ENCODE measurements at regions not wholly inside any gene's neighbourhood (a gene's known extent, or its start where the extent isn't known, plus 50 kb on each side); places are given as distances from the start of the nearest gene placed in this dataset.

- Histone ChIP-seq H3K27me3 (ENCODE audit: control insufficient read depth in 1 of 2, insufficient read depth in 2 of 2, low read length in 1 of 2) (peaks cover 0 to 1% of the 10 kb centered on the region in 2 donors), H3K4me1 (ENCODE audit: control insufficient read depth in 1 of 2, insufficient read depth in 2 of 2, low read length in 2 of 2) (no peaks in the 10 kb centered on the region), H3K4me3 (ENCODE audit: low read length in 2 of 2) (no peak overlapping the region), H3K9me3 (ENCODE audit: control insufficient read depth, low read length) (no peaks in the 10 kb centered on the region), H3K36me3 (ENCODE audit: control insufficient read depth in 1 of 2, insufficient read depth in 2 of 2, low read length in 1 of 2) (no peaks in the 10 kb centered on the region), H3K27ac (ENCODE audit: low read depth in 1 of 2, low read length in 2 of 2) (no peak overlapping the region)
- ATAC-seq (ENCODE audit: low FRiP score) (no peak), DNase-seq (no peak)
- 86 to 88% methylated on average over 4 of the region's 4 CpGs for WGBS, 2 donors
- intact Hi-C loops (cut with DNase I): no loop called here
Measured at GRCh38 chr5:100249211-100249883, 285.8 kb upstream of the FAM174A start.

DNA sequence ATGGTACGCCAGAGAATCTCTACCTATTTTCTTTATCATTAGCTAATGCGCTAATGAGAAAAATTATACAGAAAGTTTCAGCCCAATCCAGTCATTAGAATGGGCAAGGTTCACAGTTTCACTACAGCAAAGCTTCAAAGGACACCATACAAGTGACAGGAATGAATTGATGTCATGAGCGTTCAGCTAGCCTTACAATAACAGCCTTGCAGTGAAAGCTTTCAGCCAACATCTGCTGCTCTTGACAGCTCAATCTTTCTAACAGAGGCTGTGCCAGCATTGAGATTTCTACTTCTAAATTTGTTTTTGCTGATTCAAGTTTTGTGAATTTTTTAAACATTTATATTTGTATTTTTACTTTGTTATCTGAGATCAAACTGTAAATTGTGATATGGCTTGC lies 302.4 kb upstream of the FAM174A start:
- H3K9me3 ChIP-seq (ENCODE audit: control insufficient read depth, low read length): no peaks in the 10 kb centered on the region
- intact Hi-C loops (cut with DNase I): no loop called here
- H3K27ac ChIP-seq (ENCODE audit: low read depth in 1 of 2, low read length in 2 of 2): no peak overlapping the region
- 46 to 55% methylated on average over 3 of the region's 3 CpGs for WGBS, 2 donors
- H3K4me3 ChIP-seq (ENCODE audit: low read length in 2 of 2): no peak overlapping the region
- no peak for DNase-seq
- no peaks in the 10 kb centered on the region for H3K36me3 ChIP-seq (ENCODE audit: control insufficient read depth in 1 of 2, insufficient read depth in 2 of 2, low read length in 1 of 2)
- no peaks in the 10 kb centered on the region for H3K4me1 ChIP-seq (ENCODE audit: control insufficient read depth in 1 of 2, insufficient read depth in 2 of 2, low read length in 2 of 2)
- no peaks in the 10 kb centered on the region for H3K27me3 ChIP-seq (ENCODE audit: control insufficient read depth in 1 of 2, insufficient read depth in 2 of 2, low read length in 1 of 2)
- ATAC-seq (ENCODE audit: low FRiP score): no peak

DNA sequence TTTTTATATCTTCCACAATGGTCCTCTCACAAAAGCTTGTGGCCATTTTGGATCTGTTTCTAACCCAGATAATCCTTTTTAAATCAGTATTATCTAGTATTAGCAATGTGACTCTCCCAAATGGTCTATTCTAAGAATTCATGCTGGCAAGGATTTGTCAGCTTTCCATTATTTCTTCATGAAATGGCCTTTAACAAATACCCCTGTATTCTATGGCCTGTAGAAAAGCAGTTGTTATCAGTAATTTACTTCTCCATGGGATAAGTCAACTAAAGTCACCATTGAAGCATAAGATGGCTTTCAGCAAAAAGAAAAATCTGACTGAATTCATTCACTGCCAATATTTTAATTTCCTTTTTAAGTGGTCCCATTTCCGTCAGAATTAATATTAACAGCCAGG lies 346.4 kb upstream of the FAM174A start:
- H3K36me3 ChIP-seq (ENCODE audit: control insufficient read depth in 1 of 2, insufficient read depth in 2 of 2, low read length in 1 of 2): no peaks in the 10 kb centered on the region
- 58 to 69% methylated on average over 1 of the region's 1 CpG for WGBS, 2 donors
- no peaks in the 10 kb centered on the region for H3K9me3 ChIP-seq (ENCODE audit: control insufficient read depth, low read length)
- no peak overlapping the region for H3K4me3 ChIP-seq (ENCODE audit: low read length in 2 of 2)
- DNase-seq (no peak), ATAC-seq (ENCODE audit: low FRiP score) (no peak)
- H3K27ac ChIP-seq (ENCODE audit: low read depth in 1 of 2, low read length in 2 of 2): no peak overlapping the region
- H3K27me3 ChIP-seq (ENCODE audit: control insufficient read depth in 1 of 2, insufficient read depth in 2 of 2, low read length in 1 of 2): no peaks in the 10 kb centered on the region
- intact Hi-C loops (cut with DNase I): no loop called here
- H3K4me1 ChIP-seq (ENCODE audit: control insufficient read depth in 1 of 2, insufficient read depth in 2 of 2, low read length in 2 of 2): no peaks in the 10 kb centered on the region

DNA sequence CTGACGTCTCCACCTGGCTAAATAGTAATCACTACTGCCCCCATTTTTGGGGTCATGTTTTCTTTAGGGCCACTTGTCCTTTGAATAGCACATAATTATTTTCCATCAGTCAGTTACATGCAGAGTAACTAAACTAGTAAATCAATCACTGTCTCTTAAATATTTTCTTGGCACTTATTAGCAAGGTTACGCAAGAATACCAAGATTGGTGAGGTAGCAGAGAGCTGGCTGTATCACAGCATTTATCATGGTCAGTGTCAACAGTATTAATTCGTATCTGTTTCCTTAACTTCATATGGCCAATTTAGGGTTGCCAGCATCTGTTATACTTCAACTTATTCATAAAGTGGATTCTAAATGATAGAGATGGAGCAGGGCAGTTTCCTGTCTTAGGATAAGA lies 346.8 kb upstream of the FAM174A start:
- no peak for DNase-seq
- no peak overlapping the region for H3K4me3 ChIP-seq (ENCODE audit: low read length in 2 of 2)
- no peak for ATAC-seq (ENCODE audit: low FRiP score)
- intact Hi-C loops (cut with DNase I): no loop called here
- H3K4me1 ChIP-seq (ENCODE audit: control insufficient read depth in 1 of 2, insufficient read depth in 2 of 2, low read length in 2 of 2): no peaks in the 10 kb centered on the region
- H3K9me3 ChIP-seq (ENCODE audit: control insufficient read depth, low read length): no peaks in the 10 kb centered on the region
- H3K27me3 ChIP-seq (ENCODE audit: control insufficient read depth in 1 of 2, insufficient read depth in 2 of 2, low read length in 1 of 2): no peaks in the 10 kb centered on the region
- H3K36me3 ChIP-seq (ENCODE audit: control insufficient read depth in 1 of 2, insufficient read depth in 2 of 2, low read length in 1 of 2): no peaks in the 10 kb centered on the region
- no peak overlapping the region for H3K27ac ChIP-seq (ENCODE audit: low read depth in 1 of 2, low read length in 2 of 2)
- WGBS, 2 donors: 34 to 39% methylated on average over 3 of the region's 3 CpGs

DNA sequence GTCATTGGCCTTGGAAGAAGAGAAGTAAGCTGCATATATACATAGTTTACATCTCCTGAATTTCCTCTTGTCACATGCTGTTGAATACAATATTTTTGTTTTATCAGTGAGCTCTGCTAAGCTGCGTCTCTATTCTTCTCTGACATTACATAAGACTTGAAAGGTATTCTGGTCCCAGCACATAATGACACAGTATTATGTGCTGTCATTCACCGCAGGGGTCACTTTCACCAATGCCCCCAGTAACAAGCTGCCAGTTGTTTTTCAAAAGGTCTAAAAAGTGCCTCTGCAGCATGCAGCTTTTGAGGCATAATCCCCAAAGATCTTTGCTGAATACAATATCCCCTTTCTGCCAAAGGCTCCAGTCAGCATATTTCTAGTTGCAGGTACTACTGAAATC lies 349.0 kb upstream of the FAM174A start:
- intact Hi-C loops (cut with DNase I): no loop called here
- ATAC-seq (ENCODE audit: low FRiP score): no peak
- 47 to 55% methylated on average over 2 of the region's 2 CpGs for WGBS, 2 donors

DNA sequence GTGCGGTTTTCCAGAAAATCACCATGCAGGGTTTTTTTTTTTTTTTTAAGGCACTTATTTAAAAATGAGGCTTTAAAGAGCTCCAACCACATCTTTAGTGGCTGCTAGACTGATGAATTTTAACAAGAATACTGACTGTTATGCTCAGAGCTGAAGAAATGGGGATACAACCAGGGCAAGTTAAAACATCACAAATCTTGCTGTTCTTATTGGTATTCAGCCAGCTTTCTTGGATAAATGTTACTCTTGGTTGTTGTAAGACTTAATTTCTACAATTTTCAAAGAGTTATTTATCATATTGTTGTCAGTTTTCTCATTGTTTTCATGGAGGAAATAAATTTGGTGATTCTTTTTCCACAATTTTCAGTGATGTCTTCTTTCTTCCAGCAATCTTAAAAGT lies 352.8 kb upstream of the FAM174A start:
- ATAC-seq (ENCODE audit: low FRiP score) (no peak), DNase-seq (no peak)
- Histone ChIP-seq H3K36me3 (ENCODE audit: control insufficient read depth in 1 of 2, insufficient read depth in 2 of 2, low read length in 1 of 2) (no peaks in the 10 kb centered on the region), H3K4me3 (ENCODE audit: low read length in 2 of 2) (no peak overlapping the region), H3K9me3 (ENCODE audit: control insufficient read depth, low read length) (no peaks in the 10 kb centered on the region), H3K27me3 (ENCODE audit: control insufficient read depth in 1 of 2, insufficient read depth in 2 of 2, low read length in 1 of 2) (no peaks in the 10 kb centered on the region), H3K27ac (ENCODE audit: low read depth in 1 of 2, low read length in 2 of 2) (no peak overlapping the region), H3K4me1 (ENCODE audit: control insufficient read depth in 1 of 2, insufficient read depth in 2 of 2, low read length in 2 of 2) (no peaks in the 10 kb centered on the region)
- intact Hi-C loops (cut with DNase I): no loop called here
- 88 to 97% methylated on average over 1 of the region's 1 CpG for WGBS, 2 donors

More for the DNA sequence above, 349.0 kb upstream of the FAM174A start:
- no peaks in the 10 kb centered on the region for H3K9me3 ChIP-seq (ENCODE audit: control insufficient read depth, low read length)
- DNase-seq: no peak
- no peaks in the 10 kb centered on the region for H3K36me3 ChIP-seq (ENCODE audit: control insufficient read depth in 1 of 2, insufficient read depth in 2 of 2, low read length in 1 of 2)
- H3K27me3 ChIP-seq (ENCODE audit: control insufficient read depth in 1 of 2, insufficient read depth in 2 of 2, low read length in 1 of 2): no peaks in the 10 kb centered on the region
- H3K27ac ChIP-seq (ENCODE audit: low read depth in 1 of 2, low read length in 2 of 2): no peak overlapping the region
- H3K4me1 ChIP-seq (ENCODE audit: control insufficient read depth in 1 of 2, insufficient read depth in 2 of 2, low read length in 2 of 2): no peaks in the 10 kb centered on the region
- H3K4me3 ChIP-seq (ENCODE audit: low read length in 2 of 2): no peak overlapping the region

GRCh38 chr5:100175346-100175745 lies 359.8 kb upstream of the FAM174A start:
- intact Hi-C loops (cut with DNase I): no loop called here
- 70 to 82% methylated on average over 1 of the region's 1 CpG for WGBS, 2 donors
- Histone ChIP-seq H3K27ac (ENCODE audit: low read depth in 1 of 2, low read length in 2 of 2) (no peak overlapping the region), H3K9me3 (ENCODE audit: control insufficient read depth, low read length) (no peaks in the 10 kb centered on the region), H3K27me3 (ENCODE audit: control insufficient read depth in 1 of 2, insufficient read depth in 2 of 2, low read length in 1 of 2) (no peaks in the 10 kb centered on the region), H3K4me3 (ENCODE audit: low read length in 2 of 2) (no peak overlapping the region), H3K36me3 (ENCODE audit: control insufficient read depth in 1 of 2, insufficient read depth in 2 of 2, low read length in 1 of 2) (no peaks in the 10 kb centered on the region), H3K4me1 (ENCODE audit: control insufficient read depth in 1 of 2, insufficient read depth in 2 of 2, low read length in 2 of 2) (no peaks in the 10 kb centered on the region)
- DNase-seq (no peak), ATAC-seq (ENCODE audit: low FRiP score) (no peak)

- WGBS, 2 donors: 70 to 80% methylated on average over 1 of the region's 1 CpG
- H3K36me3 ChIP-seq (ENCODE audit: control insufficient read depth in 1 of 2, insufficient read depth in 2 of 2, low read length in 1 of 2): no peaks in the 10 kb centered on the region
- no peak for DNase-seq
- no peak overlapping the region for H3K27ac ChIP-seq (ENCODE audit: low read depth in 1 of 2, low read length in 2 of 2)
- intact Hi-C loops (cut with DNase I): no loop called here
- H3K4me3 ChIP-seq (ENCODE audit: low read length in 2 of 2): no peak overlapping the region
- H3K27me3 ChIP-seq (ENCODE audit: control insufficient read depth in 1 of 2, insufficient read depth in 2 of 2, low read length in 1 of 2): no peaks in the 10 kb centered on the region
- ATAC-seq (ENCODE audit: low FRiP score): no peak
- H3K4me1 ChIP-seq (ENCODE audit: control insufficient read depth in 1 of 2, insufficient read depth in 2 of 2, low read length in 2 of 2): no peaks in the 10 kb centered on the region
- H3K9me3 ChIP-seq (ENCODE audit: control insufficient read depth, low read length): no peaks in the 10 kb centered on the region
Measured at GRCh38 chr5:100165309-100165708, 369.9 kb upstream of the FAM174A start.

- H3K27ac ChIP-seq (ENCODE audit: low read depth in 1 of 2, low read length in 2 of 2): no peak overlapping the region
- no peaks in the 10 kb centered on the region for H3K36me3 ChIP-seq (ENCODE audit: control insufficient read depth in 1 of 2, insufficient read depth in 2 of 2, low read length in 1 of 2)
- H3K27me3 ChIP-seq (ENCODE audit: control insufficient read depth in 1 of 2, insufficient read depth in 2 of 2, low read length in 1 of 2): no peaks in the 10 kb centered on the region
- no peaks in the 10 kb centered on the region for H3K4me1 ChIP-seq (ENCODE audit: control insufficient read depth in 1 of 2, insufficient read depth in 2 of 2, low read length in 2 of 2)
- no peak overlapping the region for H3K4me3 ChIP-seq (ENCODE audit: low read length in 2 of 2)
- DNase-seq (no peak), ATAC-seq (ENCODE audit: low FRiP score) (no peak)
- no peaks in the 10 kb centered on the region for H3K9me3 ChIP-seq (ENCODE audit: control insufficient read depth, low read length)
- intact Hi-C loops (cut with DNase I): no loop called here
- WGBS, 2 donors: 83 to 90% methylated on average over 1 of the region's 1 CpG
Measured at GRCh38 chr5:100161868-100162267, 373.3 kb upstream of the FAM174A start.
